ENCODE measurements at regions not wholly inside any gene's neighbourhood (a gene's known extent, or its start where the extent isn't known, plus 50 kb on each side); places are given as distances from the start of the nearest gene placed in this dataset.
A peak's percentile ranks its signal among the peaks of the same experiment; 100 is the strongest.

DNA sequence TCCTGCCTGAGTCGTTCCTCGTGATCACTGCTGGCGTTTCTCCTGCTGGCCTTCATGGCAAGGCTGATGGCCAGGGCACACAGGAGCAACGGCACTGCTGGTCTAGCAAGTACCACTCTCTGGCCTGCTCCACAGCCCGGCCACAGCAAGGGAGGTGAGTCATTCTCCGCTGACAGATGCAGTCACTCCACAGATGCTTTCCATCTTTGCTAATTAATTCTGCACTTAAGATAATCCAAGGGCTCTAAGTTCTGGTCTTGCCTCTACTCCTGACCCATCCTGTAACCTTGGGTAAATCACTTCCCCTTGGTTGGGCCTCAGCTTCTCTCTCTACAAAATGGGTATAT lies 244.4 kb downstream of the RPS24 start:
- DNase-seq: no peak

DNA sequence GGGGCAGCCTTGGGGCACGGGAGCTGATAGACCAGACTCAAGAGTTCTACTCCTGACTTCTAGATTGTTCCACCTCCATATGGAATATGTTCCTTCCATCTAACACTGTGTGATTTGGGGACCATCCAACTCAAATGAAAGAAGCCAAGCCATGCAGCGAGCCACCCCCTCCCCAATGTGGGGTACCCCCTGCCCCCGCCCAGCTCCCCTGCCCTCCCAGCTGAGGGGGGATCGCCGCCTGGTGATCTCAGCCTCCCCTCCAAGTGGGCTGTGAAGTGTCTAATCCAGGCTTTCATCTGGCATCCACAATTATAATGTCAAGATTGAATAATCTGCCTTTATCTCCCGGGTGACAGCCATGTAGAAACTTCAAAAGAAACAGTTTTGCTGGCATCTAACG lies 246.1 kb downstream of the RPS24 start:
- DNase-seq: no peak

DNA sequence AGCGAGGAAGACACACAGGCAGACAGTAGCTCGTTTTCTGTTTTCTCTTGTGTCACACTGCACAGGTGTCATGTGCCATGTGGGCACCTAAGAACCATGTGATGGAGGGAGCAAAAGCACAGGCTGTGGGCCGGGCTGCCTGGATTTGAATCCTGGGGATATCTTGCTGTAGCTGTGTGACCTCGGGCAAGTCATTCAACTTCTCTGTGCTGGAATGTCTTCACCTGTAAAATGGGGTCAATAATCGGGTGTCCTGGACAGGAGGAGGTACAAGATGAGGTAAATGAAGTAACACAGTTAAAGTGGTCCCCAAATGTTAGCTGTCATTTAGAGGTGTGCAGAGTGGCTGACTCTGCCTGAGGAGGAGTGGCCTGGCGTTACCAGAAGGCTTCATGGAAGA lies 246.9 kb downstream of the RPS24 start:
- DNase-seq: no peak

GRCh38 chr10:78281627-78282026 lies 248.0 kb downstream of the RPS24 start:
- DNase-seq: no peak

DNA sequence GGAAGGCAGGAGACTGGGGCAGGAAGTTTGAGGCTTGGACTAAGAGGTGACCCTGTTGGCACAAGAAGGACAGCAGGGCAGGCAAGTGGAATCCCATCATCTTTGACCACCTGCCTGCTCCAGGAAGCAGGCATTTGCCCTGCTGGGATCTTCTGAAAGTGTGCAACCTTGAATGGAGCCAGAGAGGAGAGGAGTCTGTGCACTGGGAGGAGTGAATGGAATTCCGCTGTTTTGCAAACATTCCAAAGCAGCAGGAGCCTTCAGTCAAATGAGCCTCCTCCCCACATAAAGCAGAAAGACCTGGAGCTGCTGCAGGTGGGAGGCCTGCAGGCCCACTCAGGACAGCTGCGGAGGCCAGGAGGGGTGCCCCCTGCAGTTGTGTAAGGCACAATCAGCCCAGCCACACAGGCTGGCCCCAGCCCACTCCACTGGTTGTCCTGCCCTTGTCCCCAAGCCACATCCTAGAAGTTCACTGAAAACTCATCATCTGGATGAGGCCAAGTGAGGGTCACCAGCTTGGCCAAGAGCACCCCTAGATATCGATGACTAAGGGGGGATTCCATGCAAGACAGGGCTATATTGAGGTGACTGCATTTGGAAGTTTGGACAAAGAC lies 249.5 kb downstream of the RPS24 start:
- no peak for DNase-seq

GRCh38 chr10:78284381-78284780 lies 250.7 kb downstream of the RPS24 start:
- no peak for DNase-seq

- DNase-seq: no peak
These were observed 251.6 kb downstream of the RPS24 start for GRCh38 chr10:78285226-78285625.

- no peak for DNase-seq
These were observed 252.5 kb downstream of the RPS24 start for GRCh38 chr10:78286186-78286585.

DNA sequence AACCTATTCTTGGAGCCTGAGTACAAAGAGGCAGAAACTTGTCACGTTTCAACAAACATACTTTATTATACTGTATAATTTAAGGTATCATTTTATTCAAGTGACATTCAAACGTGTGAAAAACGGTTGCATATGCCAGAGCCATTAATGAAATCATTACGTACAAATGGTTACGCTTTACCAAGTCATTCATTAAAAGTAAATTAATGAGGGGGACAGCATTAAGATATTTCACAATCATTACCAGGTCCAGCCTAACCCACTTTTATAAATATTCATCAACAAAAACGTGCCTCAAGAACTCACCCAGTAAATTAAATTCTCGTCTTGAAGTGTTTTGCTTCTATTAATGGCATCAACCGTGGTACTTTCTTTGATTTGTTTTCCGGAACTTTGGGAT lies 253.0 kb downstream of the RPS24 start:
- DNase-seq: no peak

DNA sequence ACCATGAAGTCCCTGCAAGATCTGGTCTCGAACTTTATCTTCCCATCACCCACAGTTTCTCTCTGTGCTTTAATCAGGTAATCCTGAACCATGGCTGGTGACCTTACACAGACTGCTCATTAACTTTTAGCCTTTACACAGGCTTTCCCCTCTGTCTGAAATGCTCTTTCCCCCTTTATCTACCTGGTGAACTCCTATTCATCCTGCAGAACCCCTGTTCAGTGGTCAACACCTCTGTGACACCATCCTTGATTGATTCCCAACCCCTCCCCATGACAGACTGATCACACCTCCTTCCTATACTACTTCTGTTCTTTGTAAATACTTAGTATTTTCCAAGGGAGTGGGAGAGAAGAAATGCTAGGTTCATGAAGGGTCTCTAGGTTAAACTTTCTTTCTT lies 254.0 kb downstream of the RPS24 start:
- no peak for DNase-seq

GRCh38 chr10:78288663-78289062 lies 255.0 kb downstream of the RPS24 start:
- DNase-seq: no peak

GRCh38 chr10:78290131-78290750 lies 256.6 kb downstream of the RPS24 start:
- DNase-seq: no peak

DNA sequence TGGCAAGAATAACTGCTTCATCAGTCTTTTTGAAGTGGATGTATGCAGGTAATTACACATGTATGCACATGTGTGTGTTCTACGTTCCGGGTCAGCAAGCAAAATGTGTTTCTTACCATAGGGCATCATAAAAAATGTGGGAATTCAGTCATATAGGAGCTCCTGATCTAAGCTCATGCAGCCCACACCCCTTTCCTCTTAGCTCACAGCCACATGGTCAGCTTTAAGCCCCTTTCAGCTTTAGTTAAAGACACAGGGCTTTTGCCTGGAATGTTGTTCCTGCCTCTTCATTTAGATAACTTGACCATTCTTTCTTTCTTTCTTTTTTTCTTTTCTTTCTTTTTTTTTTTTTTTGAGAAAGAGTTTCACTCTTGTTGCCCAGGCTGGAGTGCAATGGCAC lies 258.1 kb downstream of the RPS24 start:
- DNase-seq: no peak

GRCh38 chr10:78292250-78292981 lies 258.8 kb downstream of the RPS24 start:
- DNase-seq: no peak

GRCh38 chr10:78292982-78293865 lies 259.6 kb downstream of the RPS24 start:
- DNase-seq: no peak

GRCh38 chr10:78295242-78295641 lies 261.6 kb downstream of the RPS24 start:
- DNase-seq: no peak

GRCh38 chr10:78296785-78297184 lies 263.1 kb downstream of the RPS24 start:
- no peak for DNase-seq

DNA sequence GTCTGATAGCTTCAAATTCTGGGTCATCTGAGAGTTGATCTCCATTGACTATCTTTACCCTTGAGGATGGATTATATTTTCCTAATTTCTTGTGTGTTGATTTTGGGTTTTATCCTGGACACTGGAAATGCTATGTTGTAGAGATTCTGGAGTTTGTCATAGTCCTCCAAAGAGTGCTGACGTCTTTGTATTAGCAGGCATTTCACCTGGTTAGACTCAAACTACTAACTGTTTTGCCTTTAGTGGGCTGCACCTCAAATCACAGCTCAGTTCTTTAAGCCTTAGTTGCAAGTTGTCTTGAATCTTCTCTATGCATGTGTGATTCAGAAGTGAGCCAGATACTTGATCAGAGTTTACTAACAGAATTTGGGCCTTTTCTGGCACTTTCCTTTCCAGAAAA lies 264.3 kb downstream of the RPS24 start:
- no peak for DNase-seq

DNA sequence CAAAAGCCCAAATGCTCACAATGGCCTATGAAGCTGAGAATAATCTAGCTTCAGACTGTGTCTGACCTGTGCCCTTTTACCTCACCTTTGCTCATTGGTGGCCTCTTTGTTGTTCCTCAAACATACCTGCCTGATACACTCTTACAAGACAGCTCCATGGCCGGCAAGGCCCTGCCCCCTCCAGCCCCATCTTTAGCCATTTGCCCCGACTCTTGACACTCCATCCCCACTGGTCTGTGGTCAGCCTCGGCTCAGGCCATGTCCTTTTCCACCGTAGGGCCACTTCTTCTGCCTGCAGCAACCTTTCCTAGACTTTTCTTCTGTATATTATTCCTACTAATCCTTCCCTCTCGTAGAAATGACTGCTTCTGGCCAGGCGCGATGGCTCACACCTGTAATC lies 265.2 kb downstream of the RPS24 start:
- no peak for DNase-seq

GRCh38 chr10:78299851-78300468 lies 266.3 kb downstream of the RPS24 start:
- peak; percentile 39 for DNase-seq

- no peak for DNase-seq
These were observed 266.9 kb downstream of the RPS24 start for GRCh38 chr10:78300526-78300925.

DNA sequence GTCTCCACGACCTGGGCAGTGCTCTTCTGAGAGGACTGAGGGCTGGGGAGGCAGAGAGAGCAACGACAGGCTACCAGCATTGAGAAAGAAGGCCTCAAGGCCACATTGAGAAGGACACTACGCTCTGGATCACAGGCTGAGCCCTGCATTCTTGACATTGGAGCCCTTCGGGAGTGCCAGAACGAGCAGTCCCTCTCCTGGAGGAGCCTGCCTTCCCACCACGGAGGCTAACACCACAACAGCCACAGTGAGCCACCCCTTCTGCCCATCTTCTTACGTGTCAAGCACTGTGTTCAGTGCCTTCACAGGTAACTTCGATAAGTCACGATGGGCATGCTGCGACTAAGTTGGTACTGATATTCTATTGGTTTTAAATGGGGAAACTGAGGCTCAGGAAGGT lies 267.8 kb downstream of the RPS24 start:
- DNase-seq: no peak
